ENCODE measurements at regions not wholly inside any gene's neighbourhood (a gene's known extent, or its start where the extent isn't known, plus 50 kb on each side); places are given as distances from the start of the nearest gene placed in this dataset.
"Not testable (repeated sequence)": the region's sequence is repeated elsewhere in the genome, so short reads cannot be mapped to it uniquely, and the experiment has no call there.

DNA sequence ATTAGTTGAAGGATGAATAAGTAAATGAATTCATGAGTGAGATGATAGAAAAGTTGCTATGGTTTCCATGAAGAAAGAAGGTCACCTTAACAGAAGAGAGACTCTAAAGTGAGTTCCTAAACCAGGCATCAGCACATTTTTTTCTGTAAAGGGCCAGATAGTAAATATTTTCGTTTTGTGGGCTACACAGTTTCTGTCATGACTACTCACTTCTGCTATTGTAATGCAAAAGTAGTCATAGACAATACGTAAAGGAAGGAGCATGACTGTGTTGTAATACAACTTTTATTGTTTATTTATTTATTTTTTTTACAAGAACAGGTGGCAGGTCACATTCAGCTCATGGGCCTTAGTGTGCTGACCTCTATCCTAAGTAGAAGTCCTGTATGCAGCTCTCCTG is 426.1 kb upstream of the DYNLRB2 start:
- no peak for DNase-seq

DNA sequence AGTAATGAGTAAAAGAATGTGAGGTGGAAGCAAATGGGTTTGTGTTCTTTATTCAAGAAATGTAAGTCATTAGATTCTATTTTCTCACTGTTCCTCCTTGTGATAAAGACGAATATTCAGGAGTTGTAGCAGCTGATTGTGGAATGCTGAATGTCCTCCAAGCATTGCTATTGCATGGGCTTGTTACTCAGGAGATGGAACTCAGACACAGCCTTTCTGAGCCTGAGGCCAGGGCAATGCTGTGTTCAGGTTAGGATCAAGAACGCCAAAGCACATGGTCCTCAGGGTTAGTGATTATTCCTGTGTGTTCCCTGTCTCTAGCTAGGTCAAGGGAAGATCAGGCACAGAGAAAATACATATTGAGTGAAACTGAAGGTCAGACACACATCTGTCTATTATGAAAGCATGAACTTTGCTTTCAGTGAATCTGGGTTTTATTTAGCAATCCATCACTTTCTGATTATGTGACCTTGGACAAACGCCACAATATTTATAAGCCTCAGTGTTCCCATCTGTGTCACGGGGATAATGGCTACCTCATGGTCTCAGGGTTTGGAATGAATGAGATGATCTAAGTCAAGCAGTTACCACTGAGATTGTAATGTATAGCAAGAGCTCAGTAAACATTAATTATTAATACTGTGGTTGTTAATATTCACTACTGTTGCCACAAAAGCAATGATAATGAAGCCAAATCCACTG is 426.8 kb upstream of the DYNLRB2 start:
- no peak for DNase-seq

DNA sequence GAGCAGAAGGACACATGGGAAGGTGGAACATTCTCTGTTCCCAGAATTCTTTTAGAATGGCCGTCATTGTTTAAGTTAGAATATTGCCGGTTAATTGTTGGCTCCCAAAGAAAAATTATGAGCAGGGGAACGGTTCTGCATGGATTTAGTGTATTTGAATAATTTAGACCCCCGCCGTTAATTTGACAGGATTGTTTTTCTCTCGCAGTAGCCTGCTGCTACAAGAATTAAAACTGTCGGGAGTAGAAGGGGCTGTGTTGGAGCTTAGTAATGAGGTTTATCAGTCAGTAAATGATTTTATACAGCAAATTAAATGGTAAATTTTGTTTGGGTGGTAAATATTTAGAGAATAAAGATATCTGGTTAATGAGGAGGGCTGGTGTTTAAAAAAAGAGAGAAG is 431.2 kb upstream of the DYNLRB2 start:
- DNase-seq, result no peak

DNA sequence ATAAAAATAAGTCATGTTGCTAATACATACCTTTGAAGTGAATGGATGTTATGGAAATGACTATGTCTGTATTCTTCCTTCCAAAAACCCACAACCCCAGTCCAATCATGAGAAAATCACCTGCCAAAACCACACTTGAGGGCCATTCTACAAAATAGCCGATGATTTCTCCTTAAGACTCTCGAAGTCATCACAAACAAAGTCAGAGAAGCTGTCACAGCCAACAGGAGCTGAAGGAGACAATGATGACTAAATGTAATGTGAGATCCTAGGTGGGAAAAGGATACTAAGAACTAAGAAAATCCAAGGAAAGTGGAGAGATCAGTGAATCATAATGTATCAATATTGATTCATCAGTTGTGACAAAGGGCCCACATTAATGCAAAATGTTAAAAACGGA is 432.9 kb upstream of the DYNLRB2 start:
- no peak for DNase-seq

DNA sequence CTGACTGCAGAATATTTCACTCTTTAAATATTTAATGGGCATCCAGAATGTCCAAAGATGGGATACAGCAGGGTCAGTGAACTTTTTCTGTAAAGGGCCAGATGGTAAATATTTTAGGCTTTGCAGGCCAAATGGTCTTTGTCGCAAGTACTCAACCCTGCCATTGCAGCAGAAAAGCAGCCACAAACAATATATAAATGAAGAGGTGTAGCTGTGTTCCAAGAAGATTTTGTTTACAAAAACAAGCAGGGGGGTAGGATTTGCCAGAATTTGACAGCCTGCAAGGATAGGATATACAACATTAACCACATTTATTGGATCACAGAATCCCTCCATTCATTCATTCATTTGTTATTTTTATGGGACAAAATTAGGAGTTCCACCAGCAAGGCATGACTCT is 435.0 kb upstream of the DYNLRB2 start:
- no peak for DNase-seq

DNA sequence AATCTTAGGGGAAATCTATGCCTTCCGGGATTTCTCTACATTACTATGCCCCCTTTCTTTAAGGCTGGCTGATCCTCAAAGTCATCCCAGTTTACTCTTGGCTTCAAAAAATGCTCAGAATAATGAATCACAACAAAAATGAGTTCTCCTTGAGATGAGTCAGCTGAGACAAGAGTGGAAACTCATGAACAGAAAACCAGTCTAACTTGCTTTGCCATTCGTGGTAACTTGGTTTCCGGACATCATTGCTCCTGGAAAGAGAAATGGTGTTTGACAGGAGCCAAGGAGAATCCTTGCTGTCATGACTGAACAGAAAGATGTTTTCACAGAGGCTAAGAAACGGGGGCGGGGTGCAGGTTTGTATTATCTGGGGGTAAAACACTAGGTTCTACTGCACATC is 435.6 kb upstream of the DYNLRB2 start:
- no peak for DNase-seq

DNA sequence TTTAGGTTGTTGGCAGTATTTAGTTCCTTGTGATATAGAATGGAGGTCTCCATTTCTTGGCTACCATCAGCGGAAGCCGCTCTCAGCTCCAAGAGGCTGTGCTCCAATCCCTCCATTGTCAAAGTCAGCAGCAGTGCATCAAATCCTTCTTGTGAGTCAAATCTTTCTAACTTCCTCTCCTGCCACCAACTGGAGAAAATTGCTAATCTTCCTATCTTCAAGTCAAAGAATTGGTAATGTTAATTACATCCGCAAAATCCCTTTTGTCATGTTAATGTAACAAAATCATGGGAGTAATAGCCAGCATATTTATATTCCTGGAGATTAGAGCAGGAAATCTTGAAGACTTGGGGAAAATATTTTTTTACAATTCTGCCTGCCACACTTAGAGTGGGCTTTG is 436.4 kb upstream of the DYNLRB2 start:
- DNase-seq, result no peak

DNA sequence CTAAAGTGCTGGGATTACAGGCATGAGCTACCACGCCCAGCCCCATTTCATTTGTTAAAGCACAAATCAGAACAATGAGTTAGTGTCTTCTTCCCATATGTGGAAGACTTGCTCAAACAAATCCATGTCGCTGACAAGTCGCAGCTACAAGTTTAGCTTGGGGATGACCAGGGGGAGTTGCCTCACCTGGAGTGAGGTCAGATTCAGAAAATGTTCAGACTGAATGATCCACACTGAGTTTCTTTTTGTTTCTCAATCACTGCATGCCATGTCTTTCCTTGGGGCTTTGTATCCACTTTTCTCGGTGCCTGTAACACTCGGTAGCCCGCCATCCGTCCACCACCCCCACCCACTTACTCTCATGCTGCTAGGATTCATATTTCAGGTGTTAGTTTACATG is 437.3 kb upstream of the DYNLRB2 start:
- DNase-seq, result no peak

DNA sequence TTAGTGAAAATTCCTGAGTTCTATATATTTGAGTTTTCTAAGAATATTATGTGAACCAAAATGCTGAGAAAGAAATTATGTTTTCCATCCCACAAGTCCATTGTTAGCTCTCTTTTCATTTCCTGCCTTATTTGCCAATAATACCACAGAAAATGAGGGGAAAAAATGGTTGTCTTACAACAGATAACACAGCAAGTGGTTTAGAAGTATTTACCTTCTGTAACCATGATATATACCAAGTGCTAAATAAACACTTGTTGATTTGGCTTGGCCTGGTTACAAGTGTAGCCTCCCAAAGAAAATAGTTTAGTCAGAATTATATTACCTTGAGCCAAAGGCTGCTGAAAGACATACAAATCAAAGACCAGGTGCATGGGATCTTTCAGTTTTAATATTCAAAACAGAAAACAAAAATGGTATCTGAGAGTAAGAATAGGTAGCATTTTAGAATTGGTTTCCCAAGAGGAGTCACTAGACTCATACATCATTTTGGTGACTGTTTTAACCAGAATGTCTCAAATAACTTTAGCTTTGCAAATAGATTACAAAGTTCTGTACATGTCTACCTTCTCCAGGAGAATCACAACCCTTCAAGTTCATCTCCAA is 439.8 kb upstream of the DYNLRB2 start:
- DNase-seq, result no peak

DNA sequence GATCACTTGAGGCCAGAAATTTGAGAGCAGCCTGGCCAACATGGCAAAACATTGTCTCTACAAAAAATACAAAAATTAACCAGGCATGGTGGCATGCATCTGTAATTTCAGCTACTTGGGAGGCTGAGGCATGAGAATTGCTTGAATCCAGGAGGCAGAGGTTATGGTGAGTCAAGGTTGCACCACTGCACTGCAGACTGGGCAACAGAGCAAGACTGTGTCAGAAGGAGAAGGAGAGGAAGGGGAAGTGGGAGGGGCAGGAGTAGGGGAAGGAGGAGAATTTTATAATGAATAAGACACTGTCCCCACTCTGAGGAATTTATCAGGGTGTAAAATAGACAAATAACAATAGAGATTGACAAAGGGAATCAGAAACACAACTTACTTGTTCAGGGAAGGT is 440.6 kb upstream of the DYNLRB2 start:
- no peak for DNase-seq

DNA sequence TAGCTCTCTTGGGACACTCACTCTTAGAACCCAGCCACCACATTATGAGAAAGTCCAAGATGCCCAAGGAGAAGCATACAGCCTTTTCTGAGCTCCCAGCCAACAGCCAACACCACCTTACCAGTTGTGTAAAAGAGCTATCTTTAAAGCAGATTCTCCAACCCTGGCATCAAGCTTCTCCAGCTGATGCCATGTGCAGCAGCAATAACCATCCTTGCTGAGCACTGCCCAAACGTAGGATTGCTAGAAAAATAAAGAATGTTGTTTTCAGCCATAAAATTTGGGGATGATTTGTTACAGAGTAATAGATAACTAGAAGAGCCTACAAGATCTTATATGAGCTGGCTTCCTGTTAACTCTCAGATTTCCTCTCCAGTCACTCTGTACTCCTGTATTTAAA is 443.7 kb upstream of the DYNLRB2 start:
- DNase-seq, result no peak

DNA sequence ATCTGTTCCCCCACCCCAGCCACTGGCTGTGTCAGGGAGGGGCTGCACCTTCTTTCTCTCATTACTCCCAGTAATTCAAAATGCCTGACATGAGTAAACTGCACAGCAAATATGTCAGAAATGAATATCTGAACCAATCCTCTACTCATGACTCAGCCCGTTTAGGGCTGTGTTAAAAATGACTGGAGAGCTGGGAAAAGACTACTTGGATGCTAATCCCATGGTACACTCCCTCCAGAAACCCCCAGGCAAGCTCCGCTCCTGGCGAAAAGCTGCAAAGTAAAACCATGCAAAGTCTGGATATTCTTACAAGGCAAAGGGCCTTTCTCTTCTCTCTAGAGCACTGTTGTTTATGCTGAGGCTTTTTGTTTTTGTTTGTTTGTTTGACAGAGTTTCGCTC is 448.1 kb upstream of the DYNLRB2 start:
- no peak for DNase-seq

DNA sequence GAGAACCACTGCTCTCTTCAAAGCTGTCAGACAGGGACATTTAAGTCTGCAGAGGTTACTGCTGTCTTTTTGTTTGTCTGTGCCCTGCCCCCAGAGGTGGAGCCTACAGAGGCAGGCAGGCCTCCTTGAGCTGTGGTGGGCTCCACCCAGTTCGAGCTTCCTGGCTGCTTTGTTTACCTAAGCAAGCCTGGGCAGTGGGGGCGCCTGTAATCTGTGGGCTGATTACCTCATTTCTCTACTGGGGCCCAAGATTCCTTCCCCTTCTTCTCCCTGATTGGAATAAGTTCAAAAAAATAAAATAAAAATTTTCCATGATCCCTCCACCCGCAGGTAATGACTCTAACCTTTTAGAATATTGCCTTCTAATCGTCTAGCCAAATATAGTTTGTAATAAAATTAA is 449.3 kb upstream of the DYNLRB2 start:
- DNase-seq, result not testable (repeated sequence)

DNA sequence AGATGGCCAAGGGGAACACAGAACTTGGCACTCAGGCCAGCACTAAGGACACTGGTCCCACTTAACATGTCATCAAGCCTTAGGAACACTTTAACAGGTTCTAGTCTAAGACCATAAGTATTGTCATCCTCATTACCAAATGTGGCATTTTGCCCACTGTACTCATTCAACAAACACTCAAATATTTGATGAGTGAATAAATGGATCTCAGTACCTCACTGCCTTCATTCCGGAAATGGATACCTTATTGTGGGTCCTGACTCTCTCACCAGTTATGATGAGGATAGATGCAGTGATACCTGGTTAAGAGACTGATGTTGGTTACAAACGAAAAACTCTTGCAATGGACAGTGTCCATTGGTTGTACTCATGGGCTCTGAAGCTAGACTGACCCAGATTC is 455.2 kb upstream of the DYNLRB2 start:
- no peak for DNase-seq

DNA sequence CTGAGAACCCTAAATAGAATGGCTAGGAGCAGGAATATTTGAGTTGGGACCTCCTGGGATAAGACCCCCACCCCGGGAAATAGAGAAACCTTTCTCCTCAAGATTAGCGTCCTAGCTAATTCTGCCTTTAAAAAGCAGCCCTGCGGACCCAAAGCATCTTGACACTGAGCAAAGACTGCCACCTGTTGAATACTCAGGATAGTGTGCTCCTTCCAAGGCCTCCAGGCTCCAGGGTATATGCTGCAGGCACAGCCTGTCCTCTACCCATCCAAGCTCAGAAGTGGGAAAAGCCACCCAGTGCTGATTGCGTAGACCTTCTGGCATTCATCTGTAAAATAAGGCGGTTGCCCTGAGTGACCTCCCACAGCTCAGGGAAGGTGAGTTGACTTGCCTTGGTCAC is 456.2 kb upstream of the DYNLRB2 start:
- no peak for DNase-seq

DNA sequence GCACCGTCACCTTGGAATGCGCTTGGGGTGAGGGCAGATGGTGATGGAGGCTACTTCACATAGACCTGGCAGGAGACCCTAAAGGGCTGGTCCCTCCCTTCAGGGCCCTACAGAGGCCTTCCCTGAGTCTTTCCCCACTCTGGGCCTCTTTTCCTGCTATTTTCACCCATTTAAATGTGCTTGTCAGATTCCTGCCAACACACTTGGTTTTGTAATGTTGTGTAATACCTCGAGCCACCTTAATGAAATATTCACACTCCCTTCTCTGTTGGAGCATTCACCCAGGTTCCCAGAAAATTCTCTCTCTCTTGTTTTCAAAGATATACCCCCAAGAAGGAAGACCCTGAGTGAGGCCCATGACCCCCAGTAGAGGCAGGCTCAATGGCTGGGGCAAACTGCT is 456.6 kb upstream of the DYNLRB2 start:
- no peak for DNase-seq

DNA sequence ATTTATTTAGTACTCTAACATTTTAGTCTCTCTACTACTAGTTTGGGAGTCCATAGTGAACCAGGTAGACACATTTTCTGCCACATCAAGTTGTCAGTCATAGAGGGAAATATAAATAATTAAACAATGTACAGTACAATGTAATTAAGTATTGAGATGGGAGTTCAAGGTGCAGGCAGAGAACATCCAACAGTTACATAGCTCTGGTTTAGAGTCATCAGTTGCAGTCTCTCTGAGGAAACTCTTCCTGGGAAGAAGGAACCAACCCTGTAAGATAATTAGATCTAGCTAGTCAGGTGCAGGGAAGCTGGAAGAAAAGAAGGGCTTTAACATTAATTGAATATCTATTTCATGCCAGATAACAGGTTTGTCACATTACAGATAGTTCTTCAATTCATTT is 457.9 kb upstream of the DYNLRB2 start:
- no peak for DNase-seq

DNA sequence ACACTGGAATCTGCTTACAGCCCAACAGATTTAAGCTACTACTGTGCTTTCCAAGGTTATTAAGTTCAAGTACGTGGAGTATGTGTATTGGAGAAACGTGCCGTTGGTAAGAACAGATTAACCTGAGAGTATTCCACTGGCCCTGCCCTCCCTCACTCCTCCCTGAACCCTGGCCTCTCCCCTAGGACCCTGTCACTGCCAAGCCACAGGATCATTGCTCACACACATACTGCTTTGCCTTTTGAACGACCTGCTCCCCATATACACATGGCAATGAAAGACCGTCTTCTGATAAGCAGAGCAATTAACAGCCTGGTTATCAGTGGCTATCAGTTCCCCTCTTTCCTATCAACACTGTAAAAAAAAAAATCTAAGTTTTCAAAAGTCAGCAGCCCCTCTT is 458.9 kb upstream of the DYNLRB2 start:
- DNase-seq, result no peak

DNA sequence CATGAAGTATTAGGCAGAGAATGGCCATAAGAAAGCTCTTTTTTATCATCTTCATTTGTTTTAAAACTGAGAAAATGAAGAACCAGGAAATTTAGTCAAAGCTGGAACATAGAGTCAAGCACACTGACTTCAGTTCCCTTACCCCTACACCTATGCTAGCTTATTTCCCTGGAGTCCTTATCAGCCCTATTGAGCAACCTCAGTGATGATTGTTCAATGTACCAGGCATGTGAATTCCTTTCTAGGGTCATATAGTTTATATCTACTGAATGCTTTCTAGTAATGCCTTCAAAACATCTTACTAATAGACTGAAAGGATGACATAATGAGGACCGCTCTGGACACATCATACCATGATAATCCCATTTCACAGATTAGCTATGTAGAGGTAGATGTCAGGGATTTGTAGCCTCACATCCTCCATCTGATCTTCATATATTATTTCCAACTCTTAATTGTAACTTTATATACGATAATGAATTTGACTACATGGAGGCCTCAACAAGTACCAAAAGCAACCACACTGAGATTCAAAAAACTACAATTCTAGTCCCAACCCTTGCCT is 460.4 kb upstream of the DYNLRB2 start:
- DNase-seq, result no peak

DNA sequence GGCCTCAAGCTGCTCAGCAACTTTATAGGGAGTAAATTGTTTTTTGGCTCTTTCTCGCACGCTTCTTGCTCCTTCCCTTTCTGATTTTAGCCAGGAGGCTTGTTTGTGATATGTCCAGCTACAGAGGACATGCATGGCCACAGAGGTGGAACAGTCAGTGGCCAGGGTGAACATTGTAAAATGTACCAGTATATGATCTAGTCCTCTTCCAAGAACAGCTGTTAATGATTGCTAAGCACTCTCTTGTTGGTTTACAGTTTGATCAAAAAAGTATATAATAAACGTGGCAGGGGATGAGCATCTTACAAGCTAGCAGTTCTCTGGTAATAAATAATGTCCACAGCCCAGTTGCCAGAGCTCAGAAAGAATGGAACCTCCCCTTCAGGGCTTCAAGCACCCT is 461.7 kb upstream of the DYNLRB2 start:
- DNase-seq, result no peak

DNA sequence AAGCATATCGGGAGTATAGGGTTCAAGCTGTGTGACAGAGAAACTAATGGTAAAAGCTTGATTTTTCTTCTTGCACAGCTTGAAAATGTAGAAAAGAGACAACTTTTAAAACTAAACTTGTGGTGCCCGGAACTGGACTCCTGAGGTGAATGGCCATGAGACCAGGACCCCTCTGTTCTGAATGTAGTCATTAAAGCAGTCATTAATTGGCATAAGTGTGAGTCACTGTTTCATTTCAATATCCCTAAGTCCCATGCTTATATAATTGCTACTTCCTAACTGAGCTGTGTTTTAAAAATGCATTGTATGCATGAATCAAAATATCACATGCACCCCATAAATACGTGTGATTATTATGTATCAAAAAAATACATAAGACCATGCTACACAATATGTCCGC is 463.1 kb upstream of the DYNLRB2 start:
- no peak for DNase-seq

DNA sequence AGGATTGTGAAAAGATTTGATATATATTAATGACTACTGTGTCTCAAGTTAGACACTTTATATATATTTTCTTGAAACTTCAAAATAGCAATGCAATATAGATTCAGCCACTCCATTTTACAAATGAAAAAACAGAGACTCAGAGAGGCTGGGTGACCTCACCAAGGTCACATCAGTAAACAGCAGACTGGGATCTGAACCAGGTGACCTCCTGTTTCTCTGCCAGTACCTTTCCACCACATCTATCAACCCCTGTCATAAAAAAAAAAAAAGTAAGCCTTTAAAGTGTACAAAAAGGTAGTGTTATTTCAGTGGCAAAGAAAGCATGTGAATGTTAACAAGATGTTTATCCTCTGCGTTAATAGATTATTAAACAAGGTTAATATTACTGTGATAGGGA is 466.5 kb upstream of the DYNLRB2 start:
- no peak for DNase-seq

DNA sequence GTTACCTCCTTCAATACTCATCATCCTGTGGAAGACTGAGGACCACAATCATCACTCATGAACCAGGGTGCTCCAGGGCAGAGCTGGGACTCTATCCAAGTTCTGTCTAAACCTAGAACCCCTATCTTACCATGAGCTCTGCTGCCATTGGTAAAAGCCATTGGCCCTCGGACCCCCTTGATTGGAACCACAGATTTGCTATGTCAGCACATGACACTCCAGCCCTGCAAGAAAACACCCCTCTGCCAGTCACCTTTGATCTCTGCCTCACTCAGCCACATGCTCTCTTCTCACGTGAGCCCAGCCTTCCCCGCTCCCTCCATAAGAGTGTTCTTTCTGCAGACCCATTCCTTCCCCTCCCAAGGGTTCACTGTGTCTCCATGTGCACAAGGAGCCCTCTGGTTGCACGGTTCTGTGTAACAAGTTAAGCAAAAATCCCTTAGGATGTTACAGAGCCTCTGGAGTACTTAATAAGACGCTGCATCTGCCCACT is 468.8 kb upstream of the DYNLRB2 start:
- no peak for DNase-seq

DNA sequence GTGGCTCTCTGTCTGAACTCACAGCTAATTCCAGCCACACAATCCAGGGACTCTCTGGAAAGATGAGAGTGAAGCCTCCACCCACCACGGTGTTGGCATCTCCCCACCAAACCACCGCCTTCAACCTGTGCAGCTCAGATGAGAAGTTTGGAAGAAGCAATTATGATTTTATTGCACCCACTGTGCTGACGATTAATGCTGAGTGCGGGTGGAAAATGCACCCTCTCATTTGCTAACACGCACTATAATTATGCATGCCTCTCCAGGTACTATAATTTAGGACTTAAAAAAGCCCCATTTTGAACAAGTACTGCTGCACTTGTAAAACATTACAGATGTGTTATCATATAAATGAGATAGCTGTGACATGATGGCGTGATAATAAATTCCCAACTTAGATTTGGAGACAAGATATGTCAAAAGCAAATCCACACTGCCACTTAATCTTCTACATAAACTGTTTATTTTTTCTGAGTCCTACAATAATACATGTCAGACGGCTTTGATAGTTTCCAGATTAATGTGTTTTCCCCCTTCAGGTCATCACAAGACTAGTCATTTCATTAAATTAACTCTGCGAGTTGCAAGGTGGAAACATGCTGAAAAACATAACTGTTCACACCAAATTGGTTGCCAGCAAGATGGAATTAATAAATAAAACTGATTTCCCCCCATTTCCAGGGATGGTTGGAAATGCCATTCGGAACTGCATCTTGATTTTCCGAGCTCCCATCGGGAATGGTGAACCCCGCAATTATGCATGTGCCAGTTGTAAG is 466.5 kb upstream of the MAF start:
- DNase-seq, result no peak

All from NCI-H1105 (cell line).